Esophagus muscularis mucosa (tissue), 4 donors: ENCODE measurements at regions not wholly inside any gene's neighbourhood (a gene's known extent, or its start where the extent isn't known, plus 50 kb on each side); places are given as distances from the start of the nearest gene placed in this dataset.

Source experiments
- DNase-seq: peaks from one replicate; pipeline ENCODE4 v3.0.0-alpha.2; 2017; ENCODE audit errors: extremely low spot score
- H3K27ac ChIP-seq, 4 donors: fragments of 200-600 bp; sonication (generic); replicated peaks in 1 of 4; 1 replicate in 3 of 4; 2 replicates in 1 of 4; pipeline ENCODE4 v1.5.1; 2016 to 2019; ENCODE audit warnings: mild to moderate bottlenecking in 1 of 4
- H3K27me3 ChIP-seq, 4 donors: fragments of 200-600 bp; sonication (generic); one replicate each; pipeline versions ENCODE4 v1.5.1 to v1.6.0; 2016 to 2019
- H3K36me3 ChIP-seq, 4 donors: fragments of 200-600 bp; sonication (generic); one replicate each; pipeline ENCODE4 v1.5.1; 2016 to 2019
- H3K4me1 ChIP-seq, 4 donors: fragments of 200-600 bp; sonication (generic); one replicate each; pipeline ENCODE4 v1.5.1; 2016 to 2019
- H3K4me3 ChIP-seq, 4 donors: fragments of 200-600 bp; sonication (generic); 1 replicate in 2 of 4; 2 replicates in 2 of 4; pipeline ENCODE4 v1.5.1; 2016 to 2019; ENCODE audit warnings: mild to moderate bottlenecking in 4 of 4, moderate library complexity in 1 of 4
- H3K9me3 ChIP-seq, 4 donors: fragments of 200-600 bp; sonication (generic); 1 replicate in 3 of 4; 2 replicates in 1 of 4; pipeline ENCODE4 v1.5.1; 2016 to 2019
- EP300 ChIP-seq: sonication (generic); formaldehyde crosslinking; IDR thresholded peaks from one replicate; pipeline ENCODE4 v1.6.1; 2017; ENCODE audit warnings: antibody characterized with exemption
- POLR2A ChIP-seq: fragments of 450-650 bp; IDR thresholded peaks from one replicate; pipeline ENCODE4 v1.6.1; 2017; ENCODE audit warnings: antibody characterized with exemption, moderate library complexity, mild to moderate bottlenecking, low read depth
- POLR2AphosphoS5 ChIP-seq, 2 donors: sonication (generic); formaldehyde crosslinking; IDR thresholded peaks; one replicate each; pipeline ENCODE4 v1.6.1; 2017; ENCODE audit warnings: antibody characterized with exemption in 2 of 2
- WGBS: methylation state at CpG from one replicate; pipeline ENCODE4 v1.1.5; 2018; 5-methylcytosine and 5-hydroxymethylcytosine counted together
- intact Hi-C: fragments of 100-400 bp; cut with DNase I; formaldehyde crosslinking; loops from one replicate; pipeline ENCODE4 v1.15.1; 2023
- TF ChIP-seq, protein P1 (sequence below), 3 experiments: fragments of 200-600 bp in 2 of 3; fragments of 450-650 bp in 1 of 3; sonication (generic) in 2 of 3; IDR thresholded peaks; one replicate each; pipeline ENCODE4 v1.5.1; 2017 to 2019; ENCODE audit warnings: antibody characterized with exemption in 3 of 3, mild to moderate bottlenecking in 2 of 3, moderate library complexity in 1 of 3

DNA sequence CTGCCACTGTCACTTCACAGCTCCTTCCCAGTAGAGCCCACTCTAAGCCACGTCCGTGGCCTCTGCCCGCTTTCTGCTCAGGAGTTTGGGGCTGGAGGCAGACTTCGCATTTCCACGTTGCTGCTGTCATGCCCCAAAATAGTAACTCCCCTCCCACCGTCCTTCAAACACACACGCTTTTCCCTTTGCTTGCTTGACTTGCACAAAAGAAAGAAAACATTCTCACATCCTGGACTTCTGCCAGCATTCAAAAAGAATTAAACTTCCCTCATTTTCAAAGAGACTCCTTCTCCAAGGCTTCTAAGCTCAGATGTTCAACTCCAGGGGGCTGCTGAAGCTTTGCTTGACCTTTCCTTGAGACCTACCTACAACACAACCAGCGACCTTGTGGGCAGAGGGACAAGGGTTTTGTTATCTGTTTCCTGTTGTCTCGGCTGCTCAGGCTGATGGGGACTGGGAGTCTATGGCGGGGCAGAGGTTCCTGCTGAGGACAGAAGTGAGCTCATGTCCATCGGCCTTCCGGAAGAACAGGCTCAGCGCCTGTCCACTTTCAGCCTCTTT, 263.8 kb upstream of the FOXQ1 start:
- no peak for DNase-seq
- Histone ChIP-seq H3K27ac (no peak overlapping the region), H3K9me3 (no peaks in the 10 kb centered on the region), H3K4me3 (no peak overlapping the region), H3K27me3 (peaks cover 0 to 2% (median 0%) of the 10 kb centered on the region in 4 donors), H3K4me1 (peaks cover 0 to 9% (median 6%) of the 10 kb centered on the region in 4 donors), H3K36me3 (no peaks in the 10 kb centered on the region)
- intact Hi-C loops: no loop called here
- WGBS: 49% methylated on average over 13 of the region's 13 CpGs
- TF ChIP-seq, protein P1, sequence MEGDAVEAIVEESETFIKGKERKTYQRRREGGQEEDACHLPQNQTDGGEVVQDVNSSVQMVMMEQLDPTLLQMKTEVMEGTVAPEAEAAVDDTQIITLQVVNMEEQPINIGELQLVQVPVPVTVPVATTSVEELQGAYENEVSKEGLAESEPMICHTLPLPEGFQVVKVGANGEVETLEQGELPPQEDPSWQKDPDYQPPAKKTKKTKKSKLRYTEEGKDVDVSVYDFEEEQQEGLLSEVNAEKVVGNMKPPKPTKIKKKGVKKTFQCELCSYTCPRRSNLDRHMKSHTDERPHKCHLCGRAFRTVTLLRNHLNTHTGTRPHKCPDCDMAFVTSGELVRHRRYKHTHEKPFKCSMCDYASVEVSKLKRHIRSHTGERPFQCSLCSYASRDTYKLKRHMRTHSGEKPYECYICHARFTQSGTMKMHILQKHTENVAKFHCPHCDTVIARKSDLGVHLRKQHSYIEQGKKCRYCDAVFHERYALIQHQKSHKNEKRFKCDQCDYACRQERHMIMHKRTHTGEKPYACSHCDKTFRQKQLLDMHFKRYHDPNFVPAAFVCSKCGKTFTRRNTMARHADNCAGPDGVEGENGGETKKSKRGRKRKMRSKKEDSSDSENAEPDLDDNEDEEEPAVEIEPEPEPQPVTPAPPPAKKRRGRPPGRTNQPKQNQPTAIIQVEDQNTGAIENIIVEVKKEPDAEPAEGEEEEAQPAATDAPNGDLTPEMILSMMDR (IDR thresholded peaks at IDR 0.05): no peak
- no peak for TF ChIP-seq POLR2AphosphoS5 (IDR thresholded peaks at IDR 0.05)
- no peak for TF ChIP-seq POLR2A
- TF ChIP-seq EP300: no peak

DNA sequence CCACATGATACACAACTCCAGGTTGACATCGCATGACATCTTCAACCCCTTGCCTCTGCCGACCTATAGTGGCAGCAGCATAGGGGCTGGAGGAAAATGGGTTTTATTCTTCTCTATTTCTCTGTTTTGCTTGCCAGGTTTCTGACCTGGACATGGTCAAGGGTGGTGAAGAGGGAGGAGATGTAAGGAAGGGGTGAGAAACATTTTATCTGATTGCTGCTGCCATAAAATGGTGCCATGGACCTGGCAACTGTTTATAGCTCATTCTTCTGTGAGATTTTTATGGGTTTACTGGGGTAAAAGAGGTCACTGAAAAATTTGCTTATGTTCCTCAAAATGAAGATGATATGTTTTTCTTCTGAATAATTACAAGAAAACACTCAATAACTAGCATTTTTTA, 266.7 kb upstream of the FOXQ1 start:
- intact Hi-C loops: no loop called here
- H3K9me3 ChIP-seq: no peaks in the 10 kb centered on the region
- no peaks in the 10 kb centered on the region for H3K36me3 ChIP-seq
- DNase-seq: no peak
- peaks cover 0 to 4% (median 0%) of the 10 kb centered on the region in 4 donors for H3K27me3 ChIP-seq
- no peak overlapping the region for H3K4me3 ChIP-seq
- WGBS: 97% methylated on average over 2 of the region's 2 CpGs
- H3K27ac ChIP-seq: no peak overlapping the region
- H3K4me1 ChIP-seq: peaks cover 0 to 9% (median 6%) of the 10 kb centered on the region in 4 donors
- TF ChIP-seq EP300: no peak
- TF ChIP-seq, protein P1 (IDR thresholded peaks at IDR 0.05): no peak
- TF ChIP-seq POLR2A: no peak
- no peak for TF ChIP-seq POLR2AphosphoS5 (IDR thresholded peaks at IDR 0.05)

DNA sequence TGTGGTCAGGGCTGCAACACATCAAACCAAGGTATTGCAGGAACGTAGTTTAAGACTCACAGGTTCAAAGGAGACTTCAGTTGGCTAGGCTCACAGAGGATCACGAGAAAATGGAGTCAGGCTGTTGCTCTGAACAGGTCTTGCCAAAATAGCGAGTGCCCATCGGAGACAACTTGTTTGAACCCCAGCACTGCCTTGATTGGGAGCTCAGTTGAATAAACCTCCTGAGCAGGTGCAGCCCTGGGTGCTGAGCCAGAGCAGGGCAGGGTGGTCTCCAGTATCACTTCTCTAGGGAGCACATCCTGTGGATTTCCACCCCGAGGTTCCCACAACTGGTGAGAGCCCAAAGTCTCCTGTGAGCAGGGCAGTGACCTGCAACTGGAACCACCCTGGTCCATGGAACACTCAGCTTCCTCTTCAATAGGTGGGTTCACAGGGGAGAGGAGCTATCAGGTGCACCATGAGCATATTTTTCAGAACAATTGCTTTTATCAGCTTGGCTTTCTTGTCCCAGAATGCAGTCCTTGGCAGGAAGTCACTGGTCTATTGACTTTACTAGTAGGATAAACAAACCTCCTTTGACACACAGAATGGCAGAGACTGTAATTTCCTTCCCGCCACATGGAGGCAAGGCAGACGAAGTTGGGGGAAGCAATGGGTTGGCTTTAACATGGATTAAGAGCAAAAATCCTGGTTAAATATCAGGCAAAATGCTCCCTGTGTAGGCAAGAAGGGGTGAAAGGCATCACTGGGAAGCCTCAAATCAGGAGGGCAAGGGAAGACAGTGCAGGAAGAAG, 267.7 kb upstream of the FOXQ1 start:
- Histone ChIP-seq H3K27me3 (peaks cover 0 to 4% (median 0%) of the 10 kb centered on the region in 4 donors), H3K4me1 (peaks cover 0 to 9% (median 6%) of the 10 kb centered on the region in 4 donors), H3K27ac (no peak overlapping the region), H3K9me3 (no peaks in the 10 kb centered on the region), H3K4me3 (no peak overlapping the region), H3K36me3 (no peaks in the 10 kb centered on the region)
- TF ChIP-seq POLR2A (no peak), POLR2AphosphoS5 (IDR thresholded peaks at IDR 0.05) (no peak)
- TF ChIP-seq, protein P1 (IDR thresholded peaks at IDR 0.05): no peak
- no peak for DNase-seq
- intact Hi-C loops: no loop called here
- WGBS: 88% methylated on average over 7 of the region's 7 CpGs

DNA sequence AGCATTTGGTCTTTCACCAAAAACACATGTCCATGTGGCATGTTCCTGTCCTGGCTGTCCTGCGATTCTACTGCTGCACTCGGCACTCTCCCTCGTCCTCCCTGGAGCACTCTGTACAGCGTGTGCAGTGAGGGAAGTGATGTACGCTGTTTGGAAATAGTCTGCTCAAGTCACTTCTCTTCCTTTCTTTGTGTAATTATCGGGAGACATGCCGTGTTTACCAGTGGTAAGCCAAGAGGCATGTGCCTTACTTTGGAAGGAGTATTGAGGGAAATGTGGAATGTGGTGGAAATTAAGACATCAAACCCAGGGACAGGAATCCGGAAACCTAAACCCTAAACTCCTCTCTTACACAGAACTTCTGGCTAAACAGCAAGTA, 268.5 kb upstream of the FOXQ1 start:
- no peak overlapping the region for H3K4me3 ChIP-seq
- H3K36me3 ChIP-seq: no peaks in the 10 kb centered on the region
- H3K9me3 ChIP-seq: no peaks in the 10 kb centered on the region
- H3K27ac ChIP-seq: no peak overlapping the region
- peaks cover 0 to 4% (median 0%) of the 10 kb centered on the region in 4 donors for H3K27me3 ChIP-seq
- TF ChIP-seq EP300 (no peak), POLR2AphosphoS5 (IDR thresholded peaks at IDR 0.05) (no peak), POLR2A (no peak)
- TF ChIP-seq, protein P1 (IDR thresholded peaks at IDR 0.05): no peak
- no peak for DNase-seq
- intact Hi-C loops: no loop called here
- peaks cover 0 to 9% (median 6%) of the 10 kb centered on the region in 4 donors for H3K4me1 ChIP-seq
- WGBS: 91% methylated on average over 8 of the region's 8 CpGs
